ENCODE measurements at regions not wholly inside any gene's neighbourhood (a gene's known extent, or its start where the extent isn't known, plus 50 kb on each side); places are given as distances from the start of the nearest gene placed in this dataset.

DNA sequence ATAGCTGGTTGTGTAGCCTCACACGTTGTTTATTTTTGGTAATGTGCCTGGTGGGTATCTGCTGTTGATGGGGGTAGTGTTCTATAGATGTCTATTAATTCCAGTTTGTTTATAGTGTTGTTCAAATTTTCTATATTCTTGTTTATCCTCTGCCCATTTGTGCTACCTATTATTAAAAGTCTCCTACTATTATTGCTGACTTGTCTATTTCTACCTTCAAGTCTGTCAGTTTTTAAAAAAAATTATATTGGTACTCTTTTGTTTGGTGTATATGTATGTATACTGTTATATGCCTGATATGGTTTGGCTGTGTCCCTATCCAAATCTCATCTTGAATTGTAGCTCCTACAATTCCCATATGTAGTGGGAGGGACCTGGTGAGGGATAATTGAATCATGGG is 578.6 kb downstream of the PCDH7 start:
- TF ChIP-seq, protein P1, sequence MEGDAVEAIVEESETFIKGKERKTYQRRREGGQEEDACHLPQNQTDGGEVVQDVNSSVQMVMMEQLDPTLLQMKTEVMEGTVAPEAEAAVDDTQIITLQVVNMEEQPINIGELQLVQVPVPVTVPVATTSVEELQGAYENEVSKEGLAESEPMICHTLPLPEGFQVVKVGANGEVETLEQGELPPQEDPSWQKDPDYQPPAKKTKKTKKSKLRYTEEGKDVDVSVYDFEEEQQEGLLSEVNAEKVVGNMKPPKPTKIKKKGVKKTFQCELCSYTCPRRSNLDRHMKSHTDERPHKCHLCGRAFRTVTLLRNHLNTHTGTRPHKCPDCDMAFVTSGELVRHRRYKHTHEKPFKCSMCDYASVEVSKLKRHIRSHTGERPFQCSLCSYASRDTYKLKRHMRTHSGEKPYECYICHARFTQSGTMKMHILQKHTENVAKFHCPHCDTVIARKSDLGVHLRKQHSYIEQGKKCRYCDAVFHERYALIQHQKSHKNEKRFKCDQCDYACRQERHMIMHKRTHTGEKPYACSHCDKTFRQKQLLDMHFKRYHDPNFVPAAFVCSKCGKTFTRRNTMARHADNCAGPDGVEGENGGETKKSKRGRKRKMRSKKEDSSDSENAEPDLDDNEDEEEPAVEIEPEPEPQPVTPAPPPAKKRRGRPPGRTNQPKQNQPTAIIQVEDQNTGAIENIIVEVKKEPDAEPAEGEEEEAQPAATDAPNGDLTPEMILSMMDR (conservative IDR thresholded peaks at IDR 0.05; ENCODE audit: low read depth, low read length), result no peak
- no peak for TF ChIP-seq EZH2 (IDR thresholded peaks at IDR 0.05; ENCODE audit: low read length, unreplicated experiment)
- no peak for TF ChIP-seq EZH2phosphoT487 (IDR thresholded peaks at IDR 0.05; ENCODE audit: borderline replicate concordance, low read length)
